ENCODE measurements at regions not wholly inside any gene's neighbourhood (a gene's known extent, or its start where the extent isn't known, plus 50 kb on each side); places are given as distances from the start of the nearest gene placed in this dataset.

- no peak for DNase-seq
These were observed 529.7 kb downstream of the DSC3 start for GRCh38 chr18:30512872-30513271.

GRCh38 chr18:30510882-30511281 is 531.7 kb downstream of the DSC3 start:
- DNase-seq, result no peak

GRCh38 chr18:30501594-30501993 is 540.9 kb downstream of the DSC3 start:
- no peak for DNase-seq

GRCh38 chr18:30500240-30500945 is 542.1 kb downstream of the DSC3 start:
- no peak for DNase-seq

GRCh38 chr18:30499721-30500120 is 542.8 kb downstream of the DSC3 start:
- DNase-seq, result no peak

- DNase-seq, result no peak
These were observed 549.9 kb downstream of the DSC3 start for GRCh38 chr18:30492552-30493129.

- no peak for DNase-seq
These were observed 550.6 kb downstream of the DSC3 start for GRCh38 chr18:30491815-30492551.

GRCh38 chr18:30489890-30490643 is 552.5 kb downstream of the DSC3 start:
- DNase-seq, result no peak

- DNase-seq, result no peak
These were observed 554.6 kb downstream of the DSC3 start for GRCh38 chr18:30487962-30488361.

- DNase-seq, result no peak
These were observed 555.7 kb downstream of the DSC3 start for GRCh38 chr18:30486856-30487255.

- DNase-seq, result no peak
These were observed 557.5 kb downstream of the DSC3 start for GRCh38 chr18:30485078-30485477.

- DNase-seq, result no peak
These were observed 560.7 kb downstream of the DSC3 start for GRCh38 chr18:30481871-30482270.

GRCh38 chr18:30469091-30469490 is 573.5 kb downstream of the DSC3 start:
- DNase-seq, result no peak

GRCh38 chr18:30465096-30465495 is 577.4 kb downstream of the DSC3 start:
- DNase-seq, result no peak

- DNase-seq, result no peak
These were observed 585.4 kb downstream of the DSC3 start for GRCh38 chr18:30457156-30457555.

GRCh38 chr18:30455741-30456140 is 586.8 kb downstream of the DSC3 start:
- no peak for DNase-seq

- no peak for DNase-seq
These were observed 587.6 kb downstream of the DSC3 start for GRCh38 chr18:30454920-30455319.

- no peak for DNase-seq
These were observed 590.6 kb downstream of the DSC3 start for GRCh38 chr18:30451981-30452380.

- DNase-seq, result no peak
These were observed 591.6 kb downstream of the DSC3 start for GRCh38 chr18:30450927-30451326.

- DNase-seq, result no peak
These were observed 595.9 kb downstream of the DSC3 start for GRCh38 chr18:30446605-30447004.

- DNase-seq, result no peak
These were observed 598.0 kb downstream of the DSC3 start for GRCh38 chr18:30444544-30444943.

GRCh38 chr18:30440351-30440750 is 602.2 kb downstream of the DSC3 start:
- DNase-seq, result no peak

GRCh38 chr18:30439174-30439573 is 603.4 kb downstream of the DSC3 start:
- DNase-seq, result no peak
